AG09309 (cell line): ENCODE measurements at regions not wholly inside any gene's neighbourhood (a gene's known extent, or its start where the extent isn't known, plus 50 kb on each side); places are given as distances from the start of the nearest gene placed in this dataset.

Experiments
- DNase-seq: peaks from one replicate; pipeline ENCODE4 v3.0.0-alpha.2; 2010; ENCODE audit warnings: low read depth
- H3K4me3 ChIP-seq: 2 replicates; pipeline ENCODE4 v1.5.1; 2011; ENCODE audit warnings: mild to moderate bottlenecking, low read depth, low read length, moderate library complexity; ENCODE audit not compliant: control insufficient read depth
- CTCF ChIP-seq: IDR thresholded peaks from 2 replicates; pipeline ENCODE4 v1.5.1; 2011; ENCODE audit warnings: mild to moderate bottlenecking, low read depth, low read length, inconsistent platforms; ENCODE audit not compliant: insufficient read depth, control insufficient read depth; ENCODE audit errors: missing control alignments

DNA sequence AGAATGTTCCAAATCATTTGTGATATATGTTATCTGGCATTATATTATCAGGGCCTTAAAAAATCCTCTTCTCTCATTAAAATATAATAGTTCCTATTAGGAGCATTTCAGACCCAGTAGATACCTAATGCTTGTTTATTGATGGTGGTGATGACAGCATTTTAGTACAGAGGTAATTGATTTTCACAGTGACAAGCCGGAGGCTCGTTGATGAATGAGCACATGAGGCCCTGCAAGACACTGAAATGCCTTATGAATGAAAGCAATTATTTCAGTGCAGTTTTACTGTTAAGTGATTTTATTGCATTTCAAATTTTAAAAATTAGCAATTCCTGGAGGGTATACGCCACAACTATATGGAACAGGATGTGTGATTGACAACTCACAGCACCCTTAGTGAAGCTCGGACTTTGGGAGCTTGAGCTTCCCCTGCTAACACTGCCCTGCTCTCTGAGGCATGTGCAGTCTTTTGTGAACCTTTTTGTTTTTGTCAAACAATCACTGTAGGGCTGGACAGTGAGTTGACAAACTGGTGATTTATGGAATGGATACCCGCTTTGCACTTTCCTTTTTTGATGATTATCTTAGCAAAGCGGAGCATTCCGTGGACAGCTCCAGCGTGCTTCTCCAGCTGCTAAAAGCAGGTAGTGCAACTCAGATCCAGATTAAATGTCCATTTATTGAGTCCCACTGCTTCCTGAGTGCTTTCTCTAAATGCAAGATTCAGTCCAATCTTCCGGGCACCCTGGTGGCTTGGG, 187.0 kb upstream of the ATP10A start:
- no peak for DNase-seq
- no peak for TF ChIP-seq CTCF
- no peak overlapping the region for H3K4me3 ChIP-seq

DNA sequence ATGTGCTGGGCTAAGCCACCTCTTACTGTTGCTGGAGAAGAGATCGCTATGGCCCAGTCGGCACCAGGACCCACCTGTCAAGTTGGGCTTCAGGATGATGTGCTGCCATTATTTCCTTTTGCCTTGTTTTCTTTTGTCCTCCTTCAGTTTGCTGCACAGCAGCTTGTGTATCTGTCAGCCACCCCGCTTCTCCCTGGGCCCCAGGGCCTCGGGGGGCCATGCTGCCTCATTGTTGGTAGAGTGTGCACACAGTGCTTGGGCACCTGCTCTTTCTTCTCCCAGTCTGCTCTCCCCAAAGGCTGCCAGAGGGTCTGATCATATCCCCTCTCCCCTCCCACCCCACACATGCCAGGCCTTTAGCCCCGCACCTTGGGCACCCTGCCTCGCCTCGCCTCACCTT, 185.5 kb upstream of the ATP10A start:
- H3K4me3 ChIP-seq = no peak overlapping the region
- DNase-seq = no peak
- no peak for TF ChIP-seq CTCF

- TF ChIP-seq CTCF = no peak
- H3K4me3 ChIP-seq = no peak overlapping the region
- no peak for DNase-seq
Observed at GRCh38 chr15:26045516-26045915, 182.4 kb upstream of the ATP10A start.

DNA sequence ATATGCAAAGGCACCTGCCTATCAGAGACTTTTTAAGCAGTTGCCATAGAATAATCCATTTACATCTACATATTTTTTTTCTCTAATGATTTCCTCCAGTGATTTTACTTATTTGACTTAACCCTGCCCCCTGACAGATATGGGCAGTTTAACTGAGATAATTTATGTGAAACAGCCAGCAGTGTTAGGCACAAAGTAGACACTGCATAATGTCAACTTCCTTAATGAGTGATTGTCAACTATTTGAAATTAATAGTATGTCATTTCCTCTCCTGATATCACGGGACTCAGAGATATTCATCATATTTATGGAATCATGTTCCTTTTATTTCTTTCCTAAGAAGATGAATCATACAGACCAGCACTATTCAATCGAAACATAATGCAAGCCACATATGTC, 179.9 kb upstream of the ATP10A start:
- DNase-seq = no peak
- no peak for TF ChIP-seq CTCF
- H3K4me3 ChIP-seq = no peak overlapping the region

DNA sequence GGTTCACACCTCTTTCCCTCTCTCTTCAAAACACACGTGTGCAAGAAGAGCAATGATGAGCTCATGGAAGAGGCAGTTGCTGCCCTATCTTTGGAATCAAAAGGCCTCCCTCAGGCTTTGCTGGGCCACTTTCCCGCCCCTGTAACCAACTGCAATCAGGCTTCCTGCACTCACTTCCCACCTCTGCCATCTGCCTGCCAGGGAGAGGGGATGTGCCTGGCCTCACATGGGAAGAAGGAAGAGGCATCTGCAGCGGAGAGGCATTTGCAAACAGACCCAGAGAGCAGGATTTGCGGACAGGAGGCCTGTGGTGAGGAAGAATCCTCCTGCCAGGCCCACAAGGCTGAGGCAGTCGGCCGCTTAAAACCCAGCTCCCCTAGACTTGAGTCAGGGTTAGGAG, 175.6 kb upstream of the ATP10A start:
- no peak for TF ChIP-seq CTCF
- no peak for DNase-seq

DNA sequence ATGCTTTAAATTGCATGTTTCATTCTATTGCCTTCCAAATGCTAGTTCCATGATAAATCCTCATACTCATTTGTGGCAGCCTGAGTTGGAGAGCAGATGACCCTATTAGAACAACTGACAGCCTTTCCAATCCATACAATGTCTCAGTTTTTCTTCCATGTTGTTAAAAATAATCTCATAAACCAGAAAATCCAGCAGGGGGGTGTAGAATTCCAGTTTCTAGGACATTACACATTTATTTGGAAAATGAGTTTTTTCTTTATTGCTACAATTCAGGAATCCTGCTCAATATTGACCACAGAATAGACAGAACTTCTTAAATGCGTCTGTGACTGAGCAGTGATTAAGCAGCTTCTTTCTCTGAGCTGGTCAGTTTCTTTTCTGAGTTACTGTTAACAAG, 174.2 kb upstream of the ATP10A start:
- H3K4me3 ChIP-seq = no peak overlapping the region
- DNase-seq = no peak
- peak; percentile 7 for TF ChIP-seq CTCF

More for the DNA sequence above, 175.6 kb upstream of the ATP10A start:
- H3K4me3 ChIP-seq = no peak overlapping the region
